MV-4-11 (cell line): ENCODE measurements at regions not wholly inside any gene's neighbourhood (a gene's known extent, or its start where the extent isn't known, plus 50 kb on each side); places are given as distances from the start of the nearest gene placed in this dataset.
"Not testable (repeated sequence)": the region's sequence is repeated elsewhere in the genome, so short reads cannot be mapped to it uniquely, and the experiment has no call there.

Experiments used
- DNase-seq: peaks from one replicate; lab custom pipeline; 2025; lab: John Stamatoyannopoulos, UW

GRCh38 chr12:92231532-92231931, 85.9 kb upstream of the BTG1 start:
- DNase-seq: not testable (repeated sequence)

- no peak for DNase-seq
Observed at GRCh38 chr12:92229381-92229780, 83.7 kb upstream of the BTG1 start.

GRCh38 chr12:92226961-92227360, 81.3 kb upstream of the BTG1 start:
- DNase-seq: no peak

- DNase-seq: no peak
Observed at GRCh38 chr12:92226071-92226661, 80.5 kb upstream of the BTG1 start.

GRCh38 chr12:92224685-92225331, 79.2 kb upstream of the BTG1 start:
- no peak for DNase-seq

- DNase-seq: no peak
Observed at GRCh38 chr12:92223481-92223880, 77.8 kb upstream of the BTG1 start.

- no peak for DNase-seq
Observed at GRCh38 chr12:92221656-92222315, 76.1 kb upstream of the BTG1 start.

- peak; percentile 74 for DNase-seq
Observed at GRCh38 chr12:92218394-92219077, 72.9 kb upstream of the BTG1 start.

- no peak for DNase-seq
Observed at GRCh38 chr12:92216092-92216491, 70.4 kb upstream of the BTG1 start.

- no peak for DNase-seq
Observed at GRCh38 chr12:92215358-92215757, 69.7 kb upstream of the BTG1 start.

- DNase-seq: no peak
Observed at GRCh38 chr12:92213166-92213565, 67.5 kb upstream of the BTG1 start.

GRCh38 chr12:92210071-92210470, 64.4 kb upstream of the BTG1 start:
- peak; percentile 48 for DNase-seq

GRCh38 chr12:92208613-92209121, 63.0 kb upstream of the BTG1 start:
- DNase-seq: peak; percentile 86

GRCh38 chr12:92206596-92206995, 61.0 kb upstream of the BTG1 start:
- DNase-seq: no peak

- DNase-seq: no peak
Observed at GRCh38 chr12:92206011-92206410, 60.4 kb upstream of the BTG1 start.

- DNase-seq: no peak
Observed at GRCh38 chr12:92199819-92200576, 54.4 kb upstream of the BTG1 start.

- DNase-seq: no peak
Observed at GRCh38 chr12:92197815-92198214, 52.2 kb upstream of the BTG1 start.

GRCh38 chr12:92196368-92196767, 50.7 kb upstream of the BTG1 start:
- DNase-seq: no peak
